NCI-H2196 treated with DMSO at 0.1 percent for 48 hours (cell line): ENCODE measurements at regions not wholly inside any gene's neighbourhood (a gene's known extent, or its start where the extent isn't known, plus 50 kb on each side); places are given as distances from the start of the nearest gene placed in this dataset.

Experiments used
- DNase-seq: peaks from one replicate; lab custom pipeline; 2025; ENCODE audit not compliant: unreplicated experiment; lab: John Stamatoyannopoulos, UW

- no peak for DNase-seq
Measured at GRCh38 chr22:47654922-47655491, 892.6 kb downstream of the TBC1D22A start.

GRCh38 chr22:47653921-47654320, 891.5 kb downstream of the TBC1D22A start:
- no peak for DNase-seq

- no peak for DNase-seq
Measured at GRCh38 chr22:47651216-47651987, 889.0 kb downstream of the TBC1D22A start.

- no peak for DNase-seq
Measured at GRCh38 chr22:47647720-47648119, 885.3 kb downstream of the TBC1D22A start.

- no peak for DNase-seq
Measured at GRCh38 chr22:47647181-47647580, 884.7 kb downstream of the TBC1D22A start.

GRCh38 chr22:47645923-47646322, 883.5 kb downstream of the TBC1D22A start:
- DNase-seq: no peak

GRCh38 chr22:47645450-47645914, 883.0 kb downstream of the TBC1D22A start:
- no peak for DNase-seq

GRCh38 chr22:47634347-47634746, 871.9 kb downstream of the TBC1D22A start:
- DNase-seq: no peak

GRCh38 chr22:47633111-47633510, 870.7 kb downstream of the TBC1D22A start:
- no peak for DNase-seq

GRCh38 chr22:47632701-47633100, 870.3 kb downstream of the TBC1D22A start:
- DNase-seq: no peak

- DNase-seq: no peak
Measured at GRCh38 chr22:47631571-47632102, 869.2 kb downstream of the TBC1D22A start.

GRCh38 chr22:47630741-47631534, 868.5 kb downstream of the TBC1D22A start:
- DNase-seq: no peak

GRCh38 chr22:47629791-47630655, 867.6 kb downstream of the TBC1D22A start:
- DNase-seq: no peak

GRCh38 chr22:47629273-47629711, 866.8 kb downstream of the TBC1D22A start:
- no peak for DNase-seq

- DNase-seq: no peak
Measured at GRCh38 chr22:47628477-47629272, 866.2 kb downstream of the TBC1D22A start.

GRCh38 chr22:47627556-47628253, 865.3 kb downstream of the TBC1D22A start:
- no peak for DNase-seq

GRCh38 chr22:47626428-47627390, 864.3 kb downstream of the TBC1D22A start:
- no peak for DNase-seq
